ENCODE measurements at regions not wholly inside any gene's neighbourhood (a gene's known extent, or its start where the extent isn't known, plus 50 kb on each side); places are given as distances from the start of the nearest gene placed in this dataset.

- Histone ChIP-seq H3K79me1 (ENCODE audit: low read depth in 1 of 2, low read length in 2 of 2) (no peaks in the 10 kb centered on the region), H3K4me2 (ENCODE audit: low read depth, low read length) (no peak overlapping the region), H3K56ac (ENCODE audit: extremely low read depth, insufficient read depth, low read length) (no peak overlapping the region), H3K4me1 (ENCODE audit: control insufficient read depth, insufficient read depth, low read length) (no peaks in the 10 kb centered on the region; the same call in 1 of the 2 replicates), H3K27me3 (ENCODE audit: control insufficient read depth, insufficient read depth, low read length) (no peaks in the 10 kb centered on the region), H3K4me3 (ENCODE audit: insufficient read depth, low read depth, low read length) (no peak overlapping the region), H3K18ac (ENCODE audit: low read depth, low read length) (no peak overlapping the region), H3K4ac (ENCODE audit: low read depth, low read length) (no peak overlapping the region), H4K8ac (ENCODE audit: low read depth in 2 of 2, low read length in 2 of 2) (no peak overlapping the region), H4K91ac (ENCODE audit: insufficient read depth, low read depth, low read length) (no peak overlapping the region), H2BK120ac (ENCODE audit: low read depth, low read length) (no peak overlapping the region), H3K9ac (ENCODE audit: low read depth, low read length) (no peak overlapping the region), H3K9me3 (ENCODE audit: control insufficient read depth, insufficient read depth, low read length) (no peaks in the 10 kb centered on the region), H2AK5ac (ENCODE audit: low read depth, low read length) (no peak overlapping the region), H4K20me1 (ENCODE audit: insufficient read depth, low read length) (no peaks in the 10 kb centered on the region), H3K9me1 (ENCODE audit: insufficient read depth, low read length) (no peaks in the 10 kb centered on the region), H2BK5ac (ENCODE audit: low read depth, low read length, poor library complexity, severe bottlenecking) (no peak overlapping the region), H3K36me3 (ENCODE audit: control insufficient read depth, insufficient read depth, low read length) (no peaks in the 10 kb centered on the region), H2AK9ac (replicated peaks; ENCODE audit: low read depth, low read length, poor library complexity) (no peak overlapping the region), H3K27ac (ENCODE audit: insufficient read depth, low read length) (no peak overlapping the region), H3K14ac (replicated peaks; ENCODE audit: low read depth, low read length) (no peak overlapping the region), H2BK20ac (ENCODE audit: low read depth, low read length) (no peak overlapping the region), H2AFZ (replicated peaks; ENCODE audit: low read length, poor library complexity) (no peak overlapping the region), H2BK15ac (ENCODE audit: low read depth, low read length) (no peak overlapping the region), H4K5ac (ENCODE audit: low read depth, low read length) (no peak overlapping the region), H3K23ac (ENCODE audit: low read depth, low read length) (no peak overlapping the region)
- ChIA-PET POLR2A (ENCODE audit: unreplicated experiment) (no interaction called here), CTCF (no interaction called here)
- dilution Hi-C loops (cut with HindIII; ENCODE audit: low sequenced_read_pairs, unreplicated experiment) (no loop called here), intact Hi-C loops (cut with micrococcal nuclease) (no loop called here), in situ Hi-C loops (cut with MboI; ENCODE audit: low sequenced_read_pairs) (no loop called here)
- WGBS, 2 experiments (ENCODE audit: extremely low coverage in 2 of 2, insufficient read length in 1 of 2), result no CpG with 5 or more reads among the region's 2 CpGs
- ATAC-seq (ENCODE audit: low read depth) (no peak), DNase-seq (no peak)
- TF ChIP-seq ELK1 (IDR thresholded peaks at IDR 0.05; ENCODE audit: borderline replicate concordance, low read depth, low read length) (no peak), MAFK (IDR thresholded peaks at IDR 0.05; ENCODE audit: low read depth, low read length) (no peak), RAD21 (IDR thresholded peaks at IDR 0.05; ENCODE audit: low read length) (no peak), CEBPB (IDR thresholded peaks at IDR 0.05; ENCODE audit: low read depth, low read length) (peak; percentile 57; the same call in 1 of the 2 replicates), USF2 (IDR thresholded peaks at IDR 0.05; ENCODE audit: low read depth, low read length) (no peak), SMC3 (IDR thresholded peaks at IDR 0.05; ENCODE audit: low read depth, low read length) (no peak), MAZ (IDR thresholded peaks at IDR 0.05; ENCODE audit: borderline replicate concordance, low read depth, low read length) (no peak)
- BruUV-seq (replicated peaks), result no TSS peak
These were observed 324.4 kb downstream of the SLITRK1 start for GRCh38 chr13:83557845-83558244.

All from IMR-90 (cell line).